ENCODE measurements at regions not wholly inside any gene's neighbourhood (a gene's known extent, or its start where the extent isn't known, plus 50 kb on each side); places are given as distances from the start of the nearest gene placed in this dataset.
A peak's percentile ranks its signal among the peaks of the same experiment; 100 is the strongest.

- Mint-ChIP-seq H3K27ac (no peak overlapping the region), H3K36me3 (ENCODE audit: low read depth) (peaks cover 34% of the 10 kb centered on the region), H3K27me3 (ENCODE audit: low read depth, poor library complexity) (peaks cover 5% of the 10 kb centered on the region), H3K4me1 (peaks cover 26% of the 10 kb centered on the region), H3K4me3 (no peak overlapping the region), H3K9me3 (peaks cover 32% of the 10 kb centered on the region)
- no peak for DNase-seq
- TF ChIP-seq CTCF (IDR thresholded peaks at IDR 0.05): no peak
These were observed 434.3 kb upstream of the TNP1 start for GRCh38 chr2:217294211-217294610.

GRCh38 chr2:217293607-217294006 is 433.7 kb upstream of the TNP1 start:
- peaks cover 31% of the 10 kb centered on the region for H3K4me1 Mint-ChIP-seq
- H3K4me3 Mint-ChIP-seq: no peak overlapping the region
- no peak for TF ChIP-seq CTCF (IDR thresholded peaks at IDR 0.05)
- peaks cover 5% of the 10 kb centered on the region for H3K27me3 Mint-ChIP-seq (ENCODE audit: low read depth, poor library complexity)
- H3K27ac Mint-ChIP-seq: no peak overlapping the region
- H3K36me3 Mint-ChIP-seq (ENCODE audit: low read depth): peaks cover 34% of the 10 kb centered on the region
- no peak for DNase-seq
- peaks cover 34% of the 10 kb centered on the region for H3K9me3 Mint-ChIP-seq

GRCh38 chr2:217293046-217293445 is 433.2 kb upstream of the TNP1 start:
- no peak for DNase-seq
- peaks cover 36% of the 10 kb centered on the region for H3K36me3 Mint-ChIP-seq (ENCODE audit: low read depth)
- peaks cover 40% of the 10 kb centered on the region for H3K9me3 Mint-ChIP-seq
- H3K27me3 Mint-ChIP-seq (ENCODE audit: low read depth, poor library complexity): peaks cover 5% of the 10 kb centered on the region
- no peak for TF ChIP-seq CTCF (IDR thresholded peaks at IDR 0.05)
- no peak overlapping the region for H3K4me3 Mint-ChIP-seq
- H3K4me1 Mint-ChIP-seq: peaks cover 31% of the 10 kb centered on the region
- H3K27ac Mint-ChIP-seq: no peak overlapping the region

GRCh38 chr2:217291259-217291658 is 431.4 kb upstream of the TNP1 start:
- Mint-ChIP-seq H3K36me3 (ENCODE audit: low read depth) (peaks cover 34% of the 10 kb centered on the region), H3K4me1 (peaks cover 31% of the 10 kb centered on the region), H3K4me3 (no peak overlapping the region), H3K27ac (no peak overlapping the region), H3K27me3 (ENCODE audit: low read depth, poor library complexity) (peaks cover 5% of the 10 kb centered on the region), H3K9me3 (peaks cover 45% of the 10 kb centered on the region)
- DNase-seq: no peak
- TF ChIP-seq CTCF (IDR thresholded peaks at IDR 0.05): no peak

GRCh38 chr2:217290467-217290866 is 430.6 kb upstream of the TNP1 start:
- no peak overlapping the region for H3K4me3 Mint-ChIP-seq
- TF ChIP-seq CTCF (IDR thresholded peaks at IDR 0.05): no peak
- no peak for DNase-seq
- H3K36me3 Mint-ChIP-seq (ENCODE audit: low read depth): peaks cover 27% of the 10 kb centered on the region
- H3K4me1 Mint-ChIP-seq: peaks cover 31% of the 10 kb centered on the region
- H3K27me3 Mint-ChIP-seq (ENCODE audit: low read depth, poor library complexity): peaks cover 8% of the 10 kb centered on the region
- H3K27ac Mint-ChIP-seq: no peak overlapping the region
- H3K9me3 Mint-ChIP-seq: peaks cover 42% of the 10 kb centered on the region

- Mint-ChIP-seq H3K27me3 (ENCODE audit: low read depth, poor library complexity) (peaks cover 12% of the 10 kb centered on the region), H3K9me3 (peaks cover 41% of the 10 kb centered on the region), H3K4me3 (peak overlapping the region; percentile 46), H3K4me1 (peaks cover 31% of the 10 kb centered on the region), H3K36me3 (ENCODE audit: low read depth) (peaks cover 21% of the 10 kb centered on the region), H3K27ac (peak overlapping the region; percentile 98)
- peak; percentile 29 for DNase-seq
- no peak for TF ChIP-seq CTCF (IDR thresholded peaks at IDR 0.05)
These were observed 430.0 kb upstream of the TNP1 start for GRCh38 chr2:217289907-217290280.

Measured in nephron progenitor cell (in vitro differentiated cells).